ENCODE measurements at regions not wholly inside any gene's neighbourhood (a gene's known extent, or its start where the extent isn't known, plus 50 kb on each side); places are given as distances from the start of the nearest gene placed in this dataset.

DNA sequence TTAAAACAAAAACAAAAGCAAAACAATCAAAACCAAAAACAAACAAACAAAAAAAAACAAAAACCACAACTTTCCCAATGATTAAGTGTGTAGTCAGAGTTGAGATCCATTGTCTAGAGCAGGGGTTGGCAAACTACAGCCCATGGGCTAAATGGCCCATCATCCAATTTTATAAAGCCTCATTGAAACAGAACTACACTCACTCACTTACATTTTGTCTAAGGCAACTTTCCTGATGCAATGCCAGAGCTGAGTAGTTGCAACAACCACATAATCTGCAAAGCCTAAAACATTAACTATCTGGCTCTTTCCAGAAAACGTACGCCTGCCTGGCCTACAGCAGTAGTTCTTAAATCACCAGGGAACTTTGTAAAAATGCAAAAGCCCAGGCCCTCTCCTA, 124.1 kb downstream of the SOX9 start:
- intact Hi-C loops (cut with micrococcal nuclease; ENCODE audit: unreplicated experiment) = no loop called here
- no TSS peak for BruUV-seq (replicated peaks)
- H3K27me3 ChIP-seq (replicated peaks; ENCODE audit: insufficient read depth, low read depth, low read length, poor library complexity) = no peaks in the 10 kb centered on the region
- POLR2A ChIA-PET (ENCODE audit: low non-redundant PET) = no interaction called here
- no peak for DNase-seq (ENCODE audit: low spot score)
- CTCF ChIA-PET = no interaction called here
- H3K36me3 ChIP-seq (ENCODE audit: insufficient read depth, low read length, poor library complexity, severe bottlenecking) = no peaks in the 10 kb centered on the region
- H3K4me1 ChIP-seq (ENCODE audit: insufficient read depth, low read length, poor library complexity, severe bottlenecking) = no peaks in the 10 kb centered on the region
- TF ChIP-seq, protein P1, sequence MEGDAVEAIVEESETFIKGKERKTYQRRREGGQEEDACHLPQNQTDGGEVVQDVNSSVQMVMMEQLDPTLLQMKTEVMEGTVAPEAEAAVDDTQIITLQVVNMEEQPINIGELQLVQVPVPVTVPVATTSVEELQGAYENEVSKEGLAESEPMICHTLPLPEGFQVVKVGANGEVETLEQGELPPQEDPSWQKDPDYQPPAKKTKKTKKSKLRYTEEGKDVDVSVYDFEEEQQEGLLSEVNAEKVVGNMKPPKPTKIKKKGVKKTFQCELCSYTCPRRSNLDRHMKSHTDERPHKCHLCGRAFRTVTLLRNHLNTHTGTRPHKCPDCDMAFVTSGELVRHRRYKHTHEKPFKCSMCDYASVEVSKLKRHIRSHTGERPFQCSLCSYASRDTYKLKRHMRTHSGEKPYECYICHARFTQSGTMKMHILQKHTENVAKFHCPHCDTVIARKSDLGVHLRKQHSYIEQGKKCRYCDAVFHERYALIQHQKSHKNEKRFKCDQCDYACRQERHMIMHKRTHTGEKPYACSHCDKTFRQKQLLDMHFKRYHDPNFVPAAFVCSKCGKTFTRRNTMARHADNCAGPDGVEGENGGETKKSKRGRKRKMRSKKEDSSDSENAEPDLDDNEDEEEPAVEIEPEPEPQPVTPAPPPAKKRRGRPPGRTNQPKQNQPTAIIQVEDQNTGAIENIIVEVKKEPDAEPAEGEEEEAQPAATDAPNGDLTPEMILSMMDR (conservative IDR thresholded peaks at IDR 0.05; ENCODE audit: low read depth, low read length) = no peak
- no peak for TF ChIP-seq EZH2 (IDR thresholded peaks at IDR 0.05; ENCODE audit: borderline replicate concordance, low read depth, low read length, poor library complexity, severe bottlenecking)
- no peak overlapping the region for H3K27ac ChIP-seq (ENCODE audit: low read depth, low read length, poor library complexity, severe bottlenecking)
- H3K9me3 ChIP-seq (ENCODE audit: low read depth, low read length, poor library complexity, severe bottlenecking) = peaks cover 5% of the 10 kb centered on the region
- H3K4me3 ChIP-seq (ENCODE audit: low read depth, low read length, poor library complexity, severe bottlenecking) = no peak overlapping the region

DNA sequence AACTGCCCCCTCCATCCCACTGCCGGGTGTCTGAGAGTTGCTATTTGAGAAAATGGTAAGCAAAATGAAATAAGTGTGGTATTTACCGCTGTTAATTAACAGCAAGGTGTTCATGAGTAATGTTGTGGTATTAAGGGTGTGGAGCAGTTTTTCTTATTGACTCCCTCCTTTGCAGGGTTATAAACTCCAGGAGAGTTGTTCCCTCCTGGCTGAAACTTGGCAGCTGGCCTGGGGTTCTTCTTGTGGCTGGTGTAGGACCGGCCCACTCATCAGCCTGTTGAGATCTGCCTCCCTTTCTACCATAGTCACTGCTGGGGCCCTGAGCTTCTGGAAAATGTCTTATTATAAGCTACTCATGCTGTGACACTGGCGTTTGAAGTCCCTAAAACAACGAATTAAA, 128.6 kb downstream of the SOX9 start:
- Histone ChIP-seq H3K4me3 (ENCODE audit: low read depth, low read length, poor library complexity, severe bottlenecking) (no peak overlapping the region), H3K36me3 (ENCODE audit: insufficient read depth, low read length, poor library complexity, severe bottlenecking) (no peaks in the 10 kb centered on the region), H3K4me1 (ENCODE audit: insufficient read depth, low read length, poor library complexity, severe bottlenecking) (no peaks in the 10 kb centered on the region), H3K27me3 (replicated peaks; ENCODE audit: insufficient read depth, low read depth, low read length, poor library complexity) (no peaks in the 10 kb centered on the region), H3K9me3 (ENCODE audit: low read depth, low read length, poor library complexity, severe bottlenecking) (peaks cover under 1% of the 10 kb centered on the region), H3K27ac (ENCODE audit: low read depth, low read length, poor library complexity, severe bottlenecking) (no peak overlapping the region)
- no peak for DNase-seq (ENCODE audit: low spot score)
- intact Hi-C loops (cut with micrococcal nuclease; ENCODE audit: unreplicated experiment) = no loop called here
- TF ChIP-seq, protein P1 (conservative IDR thresholded peaks at IDR 0.05; ENCODE audit: low read depth, low read length) = no peak
- TF ChIP-seq EZH2 (IDR thresholded peaks at IDR 0.05; ENCODE audit: borderline replicate concordance, low read depth, low read length, poor library complexity, severe bottlenecking) = no peak
- no TSS peak for BruUV-seq (replicated peaks)
- POLR2A ChIA-PET (ENCODE audit: low non-redundant PET) = no interaction called here
- CTCF ChIA-PET = no interaction called here

GRCh38 chr17:72250206-72250605, 129.4 kb downstream of the SOX9 start:
- Histone ChIP-seq H3K27ac (ENCODE audit: low read depth, low read length, poor library complexity, severe bottlenecking) (no peak overlapping the region), H3K4me3 (ENCODE audit: low read depth, low read length, poor library complexity, severe bottlenecking) (no peak overlapping the region), H3K9me3 (ENCODE audit: low read depth, low read length, poor library complexity, severe bottlenecking) (no peaks in the 10 kb centered on the region), H3K36me3 (ENCODE audit: insufficient read depth, low read length, poor library complexity, severe bottlenecking) (no peaks in the 10 kb centered on the region), H3K27me3 (replicated peaks; ENCODE audit: insufficient read depth, low read depth, low read length, poor library complexity) (no peaks in the 10 kb centered on the region), H3K4me1 (ENCODE audit: insufficient read depth, low read length, poor library complexity, severe bottlenecking) (no peaks in the 10 kb centered on the region)
- POLR2A ChIA-PET (ENCODE audit: low non-redundant PET) = no interaction called here
- intact Hi-C loops (cut with micrococcal nuclease; ENCODE audit: unreplicated experiment) = no loop called here
- CTCF ChIA-PET = no interaction called here
- DNase-seq (ENCODE audit: low spot score) = no peak
- BruUV-seq (replicated peaks) = no TSS peak
- no peak for TF ChIP-seq EZH2 (IDR thresholded peaks at IDR 0.05; ENCODE audit: borderline replicate concordance, low read depth, low read length, poor library complexity, severe bottlenecking)
- TF ChIP-seq, protein P1 (conservative IDR thresholded peaks at IDR 0.05; ENCODE audit: low read depth, low read length) = no peak

All from A673 (cell line).